Fibroblast of lung (primary cell): ENCODE measurements at regions not wholly inside any gene's neighbourhood (a gene's known extent, or its start where the extent isn't known, plus 50 kb on each side); places are given as distances from the start of the nearest gene placed in this dataset.
"Not testable (repeated sequence)": the region's sequence is repeated elsewhere in the genome, so short reads cannot be mapped to it uniquely, and the experiment has no call there.

Experiments
- CTCF ChIP-seq, 2 donors: IDR thresholded peaks in 1 of 2; conservative IDR thresholded peaks in 1 of 2; 1 replicate in 1 of 2; 2 replicates in 1 of 2; pipeline ENCODE4 v1.5.1; 2011 to 2012; ENCODE audit warnings: low read length in 2 of 2, control low read depth in 1 of 2, inconsistent platforms in 1 of 2, low read depth in 1 of 2, mild to moderate bottlenecking in 1 of 2
- EZH2 ChIP-seq: IDR thresholded peaks from 2 replicates; pipeline ENCODE4 v1.5.1; 2012; ENCODE audit warnings: low read length, control low read depth, mild to moderate bottlenecking; ENCODE audit errors: missing control alignments

DNA sequence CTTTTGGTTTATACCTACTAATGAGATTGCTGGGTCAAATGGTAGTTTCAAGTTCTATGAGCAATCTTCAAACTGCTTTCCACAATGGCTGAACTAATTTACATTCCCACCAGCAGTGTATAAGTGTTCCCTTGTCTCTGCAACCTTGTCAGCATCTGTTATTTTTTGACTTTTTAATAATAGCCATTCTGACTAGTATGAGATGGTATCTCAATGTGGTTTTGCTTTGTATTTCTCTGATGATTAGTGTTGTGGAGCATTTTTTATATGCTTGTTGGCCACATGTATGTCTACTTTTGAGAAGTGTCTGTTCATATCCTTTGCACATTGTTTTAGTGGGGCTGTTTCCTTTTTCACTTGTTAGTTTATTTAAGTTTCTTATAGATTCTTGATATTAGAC lies 449.3 kb upstream of the ATP11B start:
- not testable (repeated sequence) for TF ChIP-seq EZH2; CTCF (conservative IDR thresholded peaks at IDR 0.05 in 1 of 2, IDR thresholded peaks at IDR 0.05 in 1 of 2; ENCODE audit: low read depth in 1 of 2, low read length in 2 of 2)
